ENCODE measurements at regions not wholly inside any gene's neighbourhood (a gene's known extent, or its start where the extent isn't known, plus 50 kb on each side); places are given as distances from the start of the nearest gene placed in this dataset.
"Not testable (repeated sequence)": the region's sequence is repeated elsewhere in the genome, so short reads cannot be mapped to it uniquely, and the experiment has no call there.

DNA sequence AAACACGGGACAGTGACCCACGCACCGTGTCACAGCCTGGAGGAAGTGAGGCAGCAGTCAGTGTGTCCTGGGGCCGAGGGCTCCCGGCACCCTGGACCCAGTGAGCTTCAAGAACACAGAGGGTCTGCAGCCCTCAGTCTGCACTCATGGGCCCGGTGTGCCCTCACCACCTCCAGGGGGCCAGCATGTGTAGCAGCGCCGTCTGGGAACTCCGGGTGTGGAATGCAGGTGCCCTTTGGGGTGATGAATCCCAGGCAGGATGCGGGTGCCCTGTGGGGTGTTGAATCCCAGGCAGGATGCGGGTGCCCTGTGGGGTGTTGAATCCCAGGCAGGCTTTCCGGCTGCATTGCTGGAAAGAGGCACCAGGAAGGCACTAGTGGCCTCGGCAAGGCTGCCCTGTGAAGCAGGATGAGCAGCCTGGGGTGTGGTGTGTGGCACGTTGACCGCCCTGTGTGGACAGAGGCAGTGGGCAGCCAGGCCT is 1399.9 kb downstream of the BRD1 start:
- H3K27ac ChIP-seq (ENCODE audit: low read depth, low read length), result no peak overlapping the region
- 82 to 85% (median 83%) methylated on average over 15 of the region's 15 CpGs for WGBS, 3 donors

DNA sequence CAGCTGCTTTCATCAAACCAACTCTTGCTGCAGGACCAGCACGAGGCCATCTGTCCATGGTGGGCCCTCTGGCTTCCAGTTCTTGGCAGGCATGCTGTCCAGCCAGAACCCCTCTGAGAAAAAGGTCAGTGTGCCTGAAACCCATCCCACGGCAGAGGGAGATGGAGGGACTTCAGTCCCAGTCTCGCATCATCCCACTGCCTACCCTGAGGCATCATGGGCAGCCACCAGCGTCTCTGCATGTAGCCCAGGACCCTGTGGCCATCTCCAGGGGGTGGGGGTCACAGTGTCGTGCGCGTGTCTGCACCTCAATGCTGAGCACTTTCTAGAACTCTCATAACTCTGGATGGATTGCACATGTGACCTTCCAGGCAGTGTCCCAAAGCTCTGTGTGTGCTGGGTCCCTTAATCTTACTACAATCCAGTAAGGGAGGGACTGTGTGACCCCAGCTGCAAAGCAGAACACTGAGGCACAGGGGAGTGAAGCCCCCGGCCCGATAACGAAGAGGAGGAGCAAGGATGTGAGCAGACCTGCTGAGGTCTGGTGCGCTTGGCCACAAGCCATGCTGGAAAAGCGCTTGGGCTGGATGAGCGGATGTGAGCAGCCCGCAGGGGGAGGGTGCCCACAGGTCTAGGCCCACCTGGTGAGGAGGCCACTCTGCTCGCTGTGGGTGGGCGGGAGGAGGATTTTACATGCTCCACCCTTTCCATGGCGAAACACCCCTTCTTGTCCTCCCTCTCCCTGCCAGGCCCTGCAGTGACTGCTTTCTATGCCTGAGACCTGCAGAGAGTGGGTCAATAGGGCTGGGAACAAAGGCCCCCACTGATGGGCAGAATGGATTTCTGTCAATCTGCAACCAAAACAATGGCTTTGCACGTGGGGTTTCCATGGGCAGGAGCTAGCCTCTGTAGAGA is 1401.0 kb downstream of the BRD1 start:
- WGBS, 3 donors, result 67 to 79% (median 77%) methylated on average over 18 of the region's 18 CpGs
- H3K27ac ChIP-seq (ENCODE audit: low read depth, low read length), result no peak overlapping the region

DNA sequence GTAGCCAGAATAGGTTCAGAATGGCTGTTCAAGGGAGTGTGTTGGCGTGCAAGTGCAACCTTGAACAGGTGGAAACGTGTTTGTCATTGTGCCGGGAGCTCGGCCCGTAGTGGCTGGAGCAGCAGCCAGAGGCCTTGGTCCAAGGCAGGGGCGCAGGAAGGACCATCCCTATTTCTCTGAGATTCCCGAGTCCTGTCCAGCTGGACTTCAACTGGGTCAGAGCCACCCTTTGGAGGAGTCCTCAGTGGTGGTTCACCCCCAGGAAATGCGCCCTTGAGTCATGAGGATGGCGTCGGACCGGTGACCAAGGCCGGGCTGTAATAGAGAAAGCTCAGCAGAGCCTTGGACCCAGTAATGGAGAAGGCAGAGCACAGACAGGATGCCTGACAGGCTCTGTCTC is 1402.0 kb downstream of the BRD1 start:
- H3K27ac ChIP-seq (ENCODE audit: low read depth, low read length), result no peak overlapping the region
- 82 to 92% (median 91%) methylated on average over 10 to 12 of the region's 12 CpGs for WGBS, 3 donors

DNA sequence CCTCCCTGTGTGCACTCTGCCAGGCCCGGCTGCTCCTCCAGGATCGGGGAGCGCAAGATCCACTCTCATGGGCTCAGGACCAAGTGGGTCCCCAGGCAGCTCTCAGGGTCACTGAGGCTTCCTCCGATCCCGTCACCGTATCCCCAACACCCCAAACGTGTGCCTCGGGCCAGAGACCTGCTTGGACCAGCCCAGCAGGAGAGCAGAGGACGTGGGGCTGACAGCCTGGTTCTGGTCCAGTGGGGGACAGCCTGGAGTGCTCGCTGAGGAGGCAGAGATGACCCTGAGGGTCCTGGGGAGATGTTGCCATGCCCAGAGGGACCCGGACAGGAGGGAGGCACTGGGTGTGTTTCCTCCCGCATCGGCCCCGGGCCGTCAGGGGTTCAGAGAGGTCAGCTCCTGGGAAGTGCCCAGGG is 1402.6 kb downstream of the BRD1 start:
- H3K27ac ChIP-seq (ENCODE audit: low read depth, low read length), result no peak overlapping the region
- WGBS, 3 donors, result 78 to 88% (median 82%) methylated on average over 12 to 15 of the region's 15 CpGs

DNA sequence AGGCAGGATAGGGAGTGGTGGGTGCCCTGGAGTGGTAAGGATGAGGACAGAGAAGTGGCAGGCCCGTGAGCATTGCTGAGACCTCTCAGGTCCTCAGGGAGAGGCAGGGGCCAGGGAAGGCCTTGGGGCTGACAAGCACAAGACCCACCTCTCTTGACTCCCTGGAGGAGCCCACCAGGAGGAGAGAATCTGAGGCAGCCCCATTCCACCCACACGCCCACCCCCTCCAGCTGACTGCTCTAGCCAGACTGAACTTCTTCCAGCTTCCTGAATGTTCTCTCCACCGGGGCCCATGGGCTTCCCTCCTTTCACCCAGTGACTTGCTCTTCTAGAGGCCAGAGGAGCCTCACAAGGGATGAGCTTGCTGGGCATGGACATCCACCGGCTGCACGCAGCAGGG is 1403.0 kb downstream of the BRD1 start:
- H3K27ac ChIP-seq (ENCODE audit: low read depth, low read length), result no peak overlapping the region
- 62 to 65% (median 65%) methylated on average over 5 of the region's 5 CpGs for WGBS, 3 donors

DNA sequence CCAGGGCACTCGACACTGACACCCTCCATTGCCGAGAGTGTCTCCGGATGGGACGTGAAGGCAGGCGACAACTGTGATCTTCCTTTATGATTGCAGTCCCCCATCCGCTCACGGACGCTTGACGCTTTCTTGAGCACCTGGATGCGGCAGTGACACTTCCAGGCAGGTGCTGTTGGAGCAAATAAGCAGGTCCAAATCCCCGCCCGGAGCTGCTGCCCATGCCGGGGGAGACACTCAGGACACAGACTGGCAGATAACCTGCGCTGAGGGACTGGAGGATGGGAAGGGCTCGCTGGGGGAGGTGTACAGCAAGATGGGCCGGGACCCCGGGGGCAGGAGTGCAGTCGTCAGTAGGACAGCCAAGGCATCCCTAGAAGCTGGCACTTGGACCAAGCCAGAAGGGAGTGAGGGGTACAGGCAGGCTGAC is 1403.5 kb downstream of the BRD1 start:
- no peak overlapping the region for H3K27ac ChIP-seq (ENCODE audit: low read depth, low read length)
- WGBS, 3 donors, result 76 to 90% (median 89%) methylated on average over 18 of the region's 18 CpGs

DNA sequence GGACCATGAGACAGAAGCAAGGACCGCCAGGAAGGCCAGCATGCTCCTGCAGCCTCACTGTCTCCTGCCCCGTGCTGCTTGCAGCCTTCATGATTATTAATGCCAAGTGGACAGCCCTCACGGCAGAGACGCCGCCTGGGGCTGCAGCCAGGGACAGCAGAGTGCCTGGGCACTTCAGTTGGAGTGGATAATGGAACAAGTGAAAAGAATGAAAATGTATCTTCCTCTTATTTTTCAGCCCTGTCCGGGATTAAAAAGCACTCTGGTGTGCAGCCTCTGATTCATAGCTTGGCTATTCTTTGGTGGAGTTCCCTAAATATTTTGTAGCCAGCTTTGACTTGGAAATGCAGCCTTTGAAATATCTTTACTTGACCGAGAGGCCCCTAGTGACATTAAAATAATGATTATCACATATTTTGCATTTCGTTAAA is 1404.2 kb downstream of the BRD1 start:
- H3K27ac ChIP-seq (ENCODE audit: low read depth, low read length), result no peak overlapping the region
- 54 to 63% (median 56%) methylated on average over 8 of the region's 8 CpGs for WGBS, 3 donors

DNA sequence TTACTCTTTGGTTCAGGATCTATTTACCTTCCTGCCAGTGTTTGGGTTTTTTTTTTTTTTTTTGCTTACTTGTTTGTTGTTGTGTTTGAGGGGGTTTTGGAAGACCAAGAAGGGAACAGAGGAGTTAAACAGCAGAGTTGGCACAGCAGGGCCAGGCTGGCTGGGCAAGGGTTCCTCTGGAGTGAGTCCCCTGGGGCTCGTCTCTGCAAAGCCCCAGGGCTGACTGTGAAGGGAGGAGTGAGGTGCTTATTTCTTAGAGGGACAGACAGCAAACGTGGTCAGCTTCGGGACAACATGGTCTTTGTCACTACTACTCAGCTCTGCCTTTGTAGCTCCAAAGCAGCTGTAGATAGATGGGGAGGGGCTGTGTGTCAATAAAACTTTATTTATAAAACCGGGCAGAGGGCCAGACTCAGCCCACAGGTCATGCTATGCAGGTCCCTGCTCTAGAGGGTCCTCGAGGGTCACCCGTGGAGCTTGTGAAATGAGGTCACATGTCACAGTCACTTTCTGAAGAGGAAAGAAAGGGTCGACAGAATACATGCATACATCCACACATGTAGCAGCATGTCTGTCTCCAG is 1404.7 kb downstream of the BRD1 start:
- no peak overlapping the region for H3K27ac ChIP-seq (ENCODE audit: low read depth, low read length)
- 56 to 77% (median 73%) methylated on average over 7 of the region's 7 CpGs for WGBS, 3 donors

DNA sequence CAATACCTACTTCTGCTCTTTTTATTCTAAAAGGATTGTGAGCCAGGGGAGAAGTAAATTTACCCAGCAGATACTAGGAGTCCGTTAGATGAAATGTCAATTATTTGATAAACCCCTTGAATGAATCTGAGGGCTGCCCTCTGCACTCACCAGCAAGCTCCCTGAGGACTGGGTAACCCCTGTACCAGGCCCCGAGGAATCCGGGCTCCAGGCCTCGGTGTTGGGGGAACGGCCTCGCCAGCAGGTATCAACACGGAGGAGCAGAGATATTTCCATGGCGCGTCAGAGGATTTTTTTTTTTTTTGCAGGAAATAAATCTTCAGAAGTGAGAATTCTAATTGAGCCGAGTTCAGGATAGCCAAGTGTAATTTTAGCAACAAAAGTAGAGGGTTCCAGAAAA is 1408.8 kb downstream of the BRD1 start:
- no peak overlapping the region for H3K27ac ChIP-seq (ENCODE audit: low read depth, low read length)
- WGBS, 3 donors, result 84 to 91% (median 85%) methylated on average over 10 of the region's 10 CpGs

DNA sequence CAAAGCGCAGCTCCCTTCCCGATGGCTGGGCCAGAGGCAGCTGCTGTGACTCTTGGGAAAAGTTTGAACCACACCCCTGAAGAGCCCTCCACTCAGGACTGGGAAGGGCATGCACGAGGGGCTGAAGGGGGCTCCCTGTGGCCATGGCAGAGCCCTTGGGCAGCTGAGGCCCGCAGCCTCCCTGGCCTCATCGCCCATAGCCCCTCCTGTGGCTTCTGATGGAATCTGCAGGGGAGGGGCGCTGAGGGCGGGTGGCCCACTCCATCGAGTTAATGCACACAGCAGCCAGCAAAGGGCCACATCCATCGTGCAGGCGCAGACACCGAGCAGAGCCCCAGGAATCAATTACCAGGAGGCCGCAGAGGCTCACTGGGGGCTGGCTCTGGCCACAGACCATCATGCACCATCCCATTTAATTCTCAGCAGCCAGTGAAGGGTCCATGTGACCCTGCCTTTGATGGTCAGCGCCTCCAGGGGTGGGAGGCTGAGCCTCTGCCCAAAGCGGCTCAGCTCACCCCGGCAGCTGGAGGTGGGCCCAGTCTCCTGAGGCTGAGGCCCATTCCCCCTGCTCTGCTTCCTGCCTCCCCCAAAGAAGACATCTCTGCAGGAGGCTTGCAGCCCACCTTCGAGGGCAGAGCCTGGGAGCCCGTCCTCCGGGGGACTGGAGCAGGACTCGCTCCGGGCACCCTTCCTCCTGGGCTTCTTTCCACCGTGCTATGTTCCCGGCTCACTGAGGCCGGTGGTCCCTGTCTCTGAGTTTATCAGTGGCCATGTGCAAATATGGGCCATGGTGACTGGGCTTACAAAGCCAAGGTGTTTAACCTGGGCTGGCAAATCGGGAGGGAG is 1410.2 kb downstream of the BRD1 start:
- 69 to 81% (median 79%) methylated on average over 24 of the region's 24 CpGs for WGBS, 3 donors

DNA sequence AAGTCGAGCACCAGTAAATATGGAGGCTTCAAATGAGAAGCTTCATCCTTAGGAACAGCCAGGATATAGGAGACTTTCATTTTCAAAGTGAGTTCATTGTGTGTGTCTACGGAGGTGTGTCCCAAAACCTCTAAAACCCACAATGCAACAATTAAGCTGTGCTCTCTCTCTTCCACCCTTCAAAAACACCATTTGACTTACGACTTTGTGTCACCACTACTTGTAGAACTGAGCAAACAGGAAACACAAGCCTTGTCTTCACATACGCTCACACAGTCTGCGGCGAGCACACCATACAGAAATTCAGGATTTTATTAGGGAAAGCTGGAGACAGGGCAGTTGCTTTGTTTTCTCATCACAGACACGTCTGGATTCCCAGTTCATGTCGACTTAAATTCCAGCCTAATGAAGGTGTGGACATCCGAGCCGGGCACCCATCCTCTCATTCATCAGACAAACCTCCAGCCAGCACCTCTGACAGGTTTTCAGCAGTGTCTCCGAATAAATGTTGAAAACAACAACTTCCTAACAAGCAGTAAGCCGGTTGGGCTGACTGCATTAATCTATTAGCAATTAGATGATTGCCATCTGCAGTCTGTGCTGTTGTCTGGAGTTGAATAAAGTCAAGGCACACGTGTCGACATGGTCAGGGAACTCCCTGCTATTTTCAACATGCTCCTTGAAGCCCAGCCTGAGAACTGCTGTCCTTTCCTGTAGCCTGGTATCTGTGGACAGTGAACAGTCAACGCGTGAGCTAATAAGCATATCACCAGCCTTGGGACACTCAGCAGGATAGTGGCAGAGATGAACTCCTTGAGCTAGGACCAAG is 1411.1 kb downstream of the BRD1 start:
- no peak overlapping the region for H3K27ac ChIP-seq (ENCODE audit: low read depth, low read length)
- 40 to 54% (median 43%) methylated on average over 16 of the region's 16 CpGs for WGBS, 3 donors

More for the DNA sequence above, 1410.2 kb downstream of the BRD1 start:
- H3K27ac ChIP-seq (ENCODE audit: low read depth, low read length), result no peak overlapping the region

DNA sequence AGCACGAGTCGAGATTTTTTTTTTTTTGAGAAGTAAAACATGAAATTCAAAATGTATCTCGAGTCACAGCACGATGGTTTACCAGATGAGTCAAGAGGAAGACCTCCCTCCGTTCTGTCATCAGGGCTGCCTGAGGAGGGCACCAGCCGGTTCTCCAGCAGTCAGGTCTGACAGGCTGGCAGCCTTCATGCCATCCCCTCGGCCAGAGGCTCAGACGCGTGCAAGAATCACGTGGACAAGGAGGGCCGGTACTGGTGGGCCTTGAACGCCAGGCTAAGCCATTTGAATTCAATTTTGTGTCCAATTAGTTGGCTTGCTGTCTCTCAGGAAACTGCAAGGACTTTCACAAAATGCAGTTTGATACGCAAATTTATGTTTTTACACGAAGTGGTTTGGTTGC is 1412.2 kb downstream of the BRD1 start:
- 63 to 84% (median 77%) methylated on average over 14 of the region's 14 CpGs for WGBS, 3 donors
- no peak overlapping the region for H3K27ac ChIP-seq (ENCODE audit: low read depth, low read length)

DNA sequence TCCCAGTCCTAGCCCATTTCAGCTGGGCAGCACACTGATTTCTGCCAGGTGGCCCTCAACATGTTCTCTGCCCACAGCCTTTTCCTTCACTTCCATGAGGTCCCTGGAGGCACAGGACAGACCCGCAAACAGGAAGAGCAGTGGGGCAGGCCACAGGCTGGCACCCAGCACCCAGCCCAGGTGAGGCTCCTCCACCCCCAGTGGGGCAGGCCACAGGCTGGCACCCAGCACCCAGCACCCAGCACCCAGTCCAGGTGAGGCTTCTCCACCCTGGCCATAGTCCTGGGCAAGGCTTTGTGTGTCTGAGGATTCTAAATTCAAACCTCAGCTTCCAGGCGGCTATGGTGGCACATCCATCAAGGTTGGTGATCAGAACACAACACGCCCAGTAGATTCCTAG is 1413.0 kb downstream of the BRD1 start:
- H3K27ac ChIP-seq (ENCODE audit: low read depth, low read length), result no peak overlapping the region
- 80 to 89% (median 86%) methylated on average over 3 of the region's 3 CpGs for WGBS, 3 donors

DNA sequence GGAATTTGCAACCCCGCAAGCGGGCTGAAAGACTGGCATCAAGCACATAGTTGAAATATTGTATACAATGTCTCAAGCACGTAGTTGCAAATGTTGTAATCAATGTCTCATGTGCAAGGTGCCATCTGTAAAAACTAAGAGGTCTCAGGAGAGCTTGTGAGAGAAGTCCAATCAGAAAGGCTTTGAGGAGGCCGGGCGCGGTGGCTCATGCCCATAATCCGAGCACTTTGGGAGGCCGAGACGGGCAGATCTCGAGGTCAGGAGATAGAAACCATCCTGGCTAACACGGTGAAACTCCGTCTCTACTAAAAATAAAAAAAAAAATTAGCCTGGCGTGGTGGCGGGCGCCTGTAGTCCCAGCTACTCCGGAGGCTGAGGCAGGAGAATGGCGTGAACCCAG is 1414.7 kb downstream of the BRD1 start:
- 90 to 93% (median 91%) methylated on average over 17 of the region's 17 CpGs for WGBS, 3 donors
- not testable (repeated sequence) for H3K27ac ChIP-seq (ENCODE audit: low read depth, low read length)

DNA sequence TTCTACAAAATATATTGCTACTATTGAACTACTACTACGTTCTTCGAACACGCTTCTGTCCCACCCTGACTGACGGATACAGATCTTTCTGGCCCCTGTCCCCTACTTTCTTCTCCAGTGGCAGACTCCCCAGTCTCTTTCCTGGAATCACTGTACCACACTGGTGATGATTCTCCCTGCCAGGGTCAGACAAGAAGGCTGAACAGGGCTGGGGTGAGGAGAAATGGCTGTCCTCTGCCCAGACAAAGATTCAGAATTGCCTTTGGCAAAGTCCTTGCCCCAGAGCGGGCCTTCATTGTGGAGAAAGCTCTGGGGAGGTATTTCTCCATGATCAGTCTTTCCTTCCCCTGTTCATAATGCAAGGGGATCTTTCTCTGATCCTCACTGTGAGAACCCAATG is 1417.1 kb downstream of the BRD1 start:
- WGBS, 3 donors, result 84 to 85% (median 84%) methylated on average over 5 of the region's 5 CpGs
- no peak overlapping the region for H3K27ac ChIP-seq (ENCODE audit: low read depth, low read length)

DNA sequence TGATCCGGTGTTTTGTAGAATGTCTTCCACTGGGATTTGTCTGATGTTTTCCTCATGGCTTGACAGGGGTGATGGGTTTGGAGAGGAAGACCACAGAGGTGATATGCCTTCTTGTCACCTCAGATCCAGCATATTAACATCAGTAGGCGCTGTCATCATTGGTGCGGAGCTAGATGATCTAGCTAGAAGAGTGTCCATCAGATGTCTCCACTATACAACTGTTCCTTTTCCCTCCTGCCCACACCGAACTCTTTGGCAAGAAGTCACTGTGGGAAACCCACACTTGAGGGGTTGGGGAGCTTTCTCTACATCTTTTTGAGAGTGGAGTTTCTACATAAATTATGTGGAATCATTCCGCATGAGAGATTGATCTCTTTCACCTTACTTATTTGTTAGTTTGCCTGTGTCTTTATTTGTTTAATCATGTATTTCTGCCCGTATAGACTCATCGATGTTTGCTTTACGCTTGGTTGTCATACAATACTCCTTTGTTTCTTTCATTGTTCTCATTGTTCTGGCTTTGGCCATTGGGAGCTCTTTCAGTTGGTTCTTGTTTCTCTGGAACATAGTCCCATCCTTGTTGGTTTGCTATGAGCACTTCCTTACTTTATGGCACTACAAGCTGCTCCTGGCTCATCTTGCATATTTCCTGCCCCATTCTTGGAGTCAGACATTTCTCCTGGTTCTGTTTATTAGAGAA is 1420.3 kb downstream of the BRD1 start:
- H3K27ac ChIP-seq (ENCODE audit: low read depth, low read length), result no peak overlapping the region
- 82 to 94% (median 92%) methylated on average over 8 of the region's 8 CpGs for WGBS, 3 donors

DNA sequence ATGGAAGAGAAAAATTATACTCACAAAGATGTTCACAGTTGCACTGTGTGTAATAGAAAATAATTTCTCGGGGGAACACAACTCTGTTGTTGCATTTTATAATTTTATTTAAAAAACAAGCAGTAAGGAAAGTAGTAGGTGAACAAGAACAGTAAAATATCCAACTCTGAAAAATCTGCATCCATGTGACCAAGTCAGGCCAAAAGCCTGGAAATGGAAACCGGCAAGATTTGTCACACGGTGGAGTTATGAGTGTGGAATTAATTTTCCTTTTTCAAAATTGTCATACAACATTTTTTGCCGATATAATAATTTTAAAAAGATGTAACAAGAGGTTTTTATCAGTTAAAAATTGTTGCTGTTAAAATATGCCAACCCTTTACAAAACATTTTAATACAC is 1421.5 kb downstream of the BRD1 start:
- WGBS, 3 donors, result 64 to 86% (median 83%) methylated on average over 4 of the region's 4 CpGs
- H3K27ac ChIP-seq (ENCODE audit: low read depth, low read length), result no peak overlapping the region
